Adrenal gland (tissue), 9 donors: ENCODE measurements at regions not wholly inside any gene's neighbourhood (a gene's known extent, or its start where the extent isn't known, plus 50 kb on each side); places are given as distances from the start of the nearest gene placed in this dataset.

Source experiments
- DNase-seq, 7 donors: peaks; one replicate each; pipeline ENCODE4 v3.0.0-alpha.2; 2019 to 2020
- H3K27ac ChIP-seq, 5 donors: fragments of 200-600 bp; sonication (generic) in 4 of 5; 1 replicate in 3 of 5; 2 replicates in 2 of 5; pipeline versions ENCODE4 v1.5.1 to v1.8.0; 2016 to 2020; ENCODE audit warnings: mild to moderate bottlenecking in 1 of 5
- H3K27me3 ChIP-seq: fragments of 200-600 bp; 2 replicates; pipeline ENCODE4 v1.8.0; 2021
- H3K36me3 ChIP-seq, 2 donors: fragments of 200-600 bp; replicated peaks in 1 of 2; 1 replicate in 1 of 2; 2 replicates in 1 of 2; pipeline versions ENCODE4 v1.5.1 to v1.8.0; 2018 to 2022
- H3K4me1 ChIP-seq, 2 donors: fragments of 200-600 bp; replicated peaks in 1 of 2; 1 replicate in 1 of 2; 2 replicates in 1 of 2; pipeline versions ENCODE4 v1.5.1 to v1.8.0; 2018 to 2021
- H3K4me3 ChIP-seq, 4 donors: fragments of 200-600 bp; sonication (generic) in 3 of 4; one replicate each; pipeline ENCODE4 v1.5.1; 2016 to 2018
- H3K9me3 ChIP-seq, 3 donors: fragments of 200-600 bp; sonication (generic) in 1 of 3; replicated peaks in 1 of 3; 1 replicate in 2 of 3; 2 replicates in 1 of 3; pipeline versions ENCODE4 v1.5.1 to v1.8.0; 2016 to 2021
- CTCF ChIP-seq, 6 experiments: fragments of 450-650 bp in 4 of 6; fragments of 200-600 bp in 2 of 6; sonication (generic) in 1 of 6; IDR thresholded peaks; 1 replicate in 5 of 6; 2 replicates in 1 of 6; pipeline versions ENCODE4 v1.5.1 to v1.8.0; 2016 to 2021; ENCODE audit warnings: antibody characterized with exemption in 6 of 6, mild to moderate bottlenecking in 2 of 6, moderate library complexity in 1 of 6
- POLR2A ChIP-seq, 2 donors: fragments of 450-650 bp; IDR thresholded peaks; one replicate each; pipeline ENCODE4 v1.6.1; 2017; ENCODE audit warnings: antibody characterized with exemption in 2 of 2, mild to moderate bottlenecking in 2 of 2, moderate library complexity in 1 of 2
- WGBS, 4 donors: extraction: QIAGEN DNeasy Blood & Tissue Kit in 2 of 4; methylation state at CpG; one replicate each; pipeline versions ENCODE4 v1.1.5 to v1.1.7; 2013 to 2017; 5-methylcytosine and 5-hydroxymethylcytosine counted together
- intact Hi-C, 2 donors: fragments of 100-400 bp; cut with DNase I; formaldehyde crosslinking; loops; one replicate each; pipeline versions ENCODE4 v1.14.1 to v1.15.0; 2022 to 2023
- donor health status: healthy with polysubstance abuse.
- donor health status: Bipolar disorder and iron deficiency.
- donor health status: DM: yes; HTN: yes; CAD: no.
- donor health status: DM: no; HTN: no; CAD: no.
- donor health status: DM: no; HTN: no; CAD: no.

GRCh38 chr6:56752009-56752408 lies 109.3 kb upstream of the DST start:
- DNase-seq = no peak
- H3K27me3 ChIP-seq = no peaks in the 10 kb centered on the region
- intact Hi-C loops = no loop called here
- H3K4me3 ChIP-seq = no peak overlapping the region
- H3K36me3 ChIP-seq = no peaks in the 10 kb centered on the region
- H3K27ac ChIP-seq = no peak overlapping the region
- H3K4me1 ChIP-seq = peaks cover 6 to 16% of the 10 kb centered on the region in 2 donors
- no peaks in the 10 kb centered on the region for H3K9me3 ChIP-seq
- TF ChIP-seq CTCF (IDR thresholded peaks at IDR 0.05) (no peak), POLR2A (IDR thresholded peaks at IDR 0.05) (no peak)

GRCh38 chr6:56751604-56752003 lies 108.9 kb upstream of the DST start:
- intact Hi-C loops = no loop called here
- H3K27ac ChIP-seq = no peak overlapping the region
- no peak overlapping the region for H3K4me3 ChIP-seq
- no peak for TF ChIP-seq CTCF (IDR thresholded peaks at IDR 0.05)
- no peak for TF ChIP-seq POLR2A (IDR thresholded peaks at IDR 0.05)
- H3K9me3 ChIP-seq = no peaks in the 10 kb centered on the region
- H3K36me3 ChIP-seq = no peaks in the 10 kb centered on the region
- no peaks in the 10 kb centered on the region for H3K27me3 ChIP-seq
- peaks cover 3 to 12% of the 10 kb centered on the region in 2 donors for H3K4me1 ChIP-seq
- WGBS, 4 donors = 82 to 93% (median 91%) methylated on average over 1 of the region's 1 CpG
- no peak for DNase-seq

GRCh38 chr6:56750686-56751085 lies 108.0 kb upstream of the DST start:
- no peaks in the 10 kb centered on the region for H3K36me3 ChIP-seq
- H3K4me1 ChIP-seq = peaks cover 0 to 9% of the 10 kb centered on the region in 2 donors
- no peak overlapping the region for H3K27ac ChIP-seq
- no peak for TF ChIP-seq POLR2A (IDR thresholded peaks at IDR 0.05)
- TF ChIP-seq CTCF (IDR thresholded peaks at IDR 0.05) = no peak
- no peaks in the 10 kb centered on the region for H3K9me3 ChIP-seq
- H3K4me3 ChIP-seq = no peak overlapping the region
- DNase-seq = no peak
- H3K27me3 ChIP-seq = no peaks in the 10 kb centered on the region
- intact Hi-C loops = no loop called here

- no peaks in the 10 kb centered on the region for H3K36me3 ChIP-seq
- no peak overlapping the region for H3K4me3 ChIP-seq
- intact Hi-C loops = no loop called here
- DNase-seq = peak in 3 of 7 donors; percentile 23 to 50 (median 38)
- no peak for TF ChIP-seq CTCF (IDR thresholded peaks at IDR 0.05)
- no peak for TF ChIP-seq POLR2A (IDR thresholded peaks at IDR 0.05)
- H3K4me1 ChIP-seq = peaks cover 0 to 9% of the 10 kb centered on the region in 2 donors
- peak overlapping the region in 2 of 5 donors; percentile 33 to 50 for H3K27ac ChIP-seq
- no peaks in the 10 kb centered on the region for H3K9me3 ChIP-seq
- 92 to 99% (median 96%) methylated on average over 3 of the region's 3 CpGs for WGBS, 4 donors
- no peaks in the 10 kb centered on the region for H3K27me3 ChIP-seq
Measured at GRCh38 chr6:56749632-56750151, 107.0 kb upstream of the DST start.
